GM12864 (cell line): ENCODE measurements at regions not wholly inside any gene's neighbourhood (a gene's known extent, or its start where the extent isn't known, plus 50 kb on each side); places are given as distances from the start of the nearest gene placed in this dataset.

Experiments
- DNase-seq: peaks from one replicate; pipeline ENCODE4 v3.0.0-alpha.2; 2011; ENCODE audit warnings: low read depth
- H3K4me3 ChIP-seq: 2 replicates; pipeline ENCODE4 v1.5.1; 2011; ENCODE audit warnings: mild to moderate bottlenecking, low read depth, low read length, control low read depth
- TF ChIP-seq, protein P1 (sequence below): IDR thresholded peaks from 2 replicates; pipeline ENCODE4 v1.5.1; 2011; ENCODE audit warnings: low read depth, mild to moderate bottlenecking, moderate library complexity, low read length, control low read depth, inconsistent platforms; ENCODE audit errors: missing control alignments

DNA sequence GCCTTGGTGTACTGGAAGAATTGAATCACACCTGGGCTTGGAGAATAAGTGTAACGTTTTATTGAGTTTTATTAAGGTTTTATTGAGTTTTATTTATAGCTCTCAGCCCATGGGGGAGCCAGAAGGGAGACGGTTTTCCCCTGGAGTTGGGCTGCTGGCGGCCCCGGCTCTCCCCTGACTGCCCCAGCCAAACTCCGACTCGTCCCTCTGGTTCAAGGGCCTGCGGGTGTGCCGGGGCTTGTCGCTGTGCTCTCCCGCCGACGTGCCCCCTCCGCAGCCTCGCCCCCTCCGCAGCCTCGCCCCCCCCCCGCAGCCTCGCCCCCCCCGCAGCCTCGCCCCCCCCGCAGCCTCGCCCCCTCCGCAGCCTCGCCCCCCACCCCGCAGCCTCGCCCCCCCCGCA, 326.1 kb upstream of the RTL1 start:
- no peak overlapping the region for H3K4me3 ChIP-seq
- TF ChIP-seq, protein P1, sequence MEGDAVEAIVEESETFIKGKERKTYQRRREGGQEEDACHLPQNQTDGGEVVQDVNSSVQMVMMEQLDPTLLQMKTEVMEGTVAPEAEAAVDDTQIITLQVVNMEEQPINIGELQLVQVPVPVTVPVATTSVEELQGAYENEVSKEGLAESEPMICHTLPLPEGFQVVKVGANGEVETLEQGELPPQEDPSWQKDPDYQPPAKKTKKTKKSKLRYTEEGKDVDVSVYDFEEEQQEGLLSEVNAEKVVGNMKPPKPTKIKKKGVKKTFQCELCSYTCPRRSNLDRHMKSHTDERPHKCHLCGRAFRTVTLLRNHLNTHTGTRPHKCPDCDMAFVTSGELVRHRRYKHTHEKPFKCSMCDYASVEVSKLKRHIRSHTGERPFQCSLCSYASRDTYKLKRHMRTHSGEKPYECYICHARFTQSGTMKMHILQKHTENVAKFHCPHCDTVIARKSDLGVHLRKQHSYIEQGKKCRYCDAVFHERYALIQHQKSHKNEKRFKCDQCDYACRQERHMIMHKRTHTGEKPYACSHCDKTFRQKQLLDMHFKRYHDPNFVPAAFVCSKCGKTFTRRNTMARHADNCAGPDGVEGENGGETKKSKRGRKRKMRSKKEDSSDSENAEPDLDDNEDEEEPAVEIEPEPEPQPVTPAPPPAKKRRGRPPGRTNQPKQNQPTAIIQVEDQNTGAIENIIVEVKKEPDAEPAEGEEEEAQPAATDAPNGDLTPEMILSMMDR: no peak
- DNase-seq: no peak

DNA sequence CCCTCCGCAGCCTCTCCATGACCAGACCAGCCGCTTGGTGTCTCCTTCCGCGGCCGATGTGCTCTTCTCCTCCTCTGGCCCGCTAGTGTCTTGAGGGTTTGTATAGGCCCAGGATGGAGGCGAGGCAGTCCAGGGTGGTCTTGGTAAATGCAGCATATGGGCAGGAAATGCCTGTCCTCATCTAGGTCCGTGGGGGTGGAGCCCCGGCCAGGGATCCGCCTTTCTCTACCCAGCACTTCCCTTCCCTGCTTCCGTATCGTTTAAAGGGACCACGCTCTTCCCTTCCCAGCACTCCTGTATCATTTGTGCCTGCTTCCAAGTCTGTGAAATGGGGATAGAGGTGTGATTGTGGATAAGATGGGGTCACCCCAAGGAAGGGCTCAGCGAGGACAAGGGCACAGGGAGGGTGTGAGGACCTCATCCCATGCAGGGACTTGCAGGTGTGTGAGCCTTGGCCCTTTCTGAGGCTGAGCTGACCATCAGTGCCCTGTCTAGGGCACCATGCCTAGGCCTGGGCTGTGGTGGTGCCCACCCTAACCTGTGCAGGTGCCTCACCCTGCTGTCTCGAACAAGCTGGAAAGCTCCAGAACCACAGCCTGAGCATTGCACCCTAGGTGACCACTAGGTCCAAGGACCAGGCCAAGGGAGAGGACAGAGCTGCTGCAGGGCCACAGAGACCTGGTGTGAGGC, 326.8 kb upstream of the RTL1 start:
- TF ChIP-seq, protein P1: no peak
- DNase-seq: no peak
- no peak overlapping the region for H3K4me3 ChIP-seq

GRCh38 chr14:101230851-101231550, 327.5 kb upstream of the RTL1 start:
- no peak overlapping the region for H3K4me3 ChIP-seq
- DNase-seq: no peak
- TF ChIP-seq, protein P1: no peak

GRCh38 chr14:101231828-101232227, 328.3 kb upstream of the RTL1 start:
- DNase-seq: no peak
- TF ChIP-seq, protein P1: no peak
- H3K4me3 ChIP-seq: no peak overlapping the region

DNA sequence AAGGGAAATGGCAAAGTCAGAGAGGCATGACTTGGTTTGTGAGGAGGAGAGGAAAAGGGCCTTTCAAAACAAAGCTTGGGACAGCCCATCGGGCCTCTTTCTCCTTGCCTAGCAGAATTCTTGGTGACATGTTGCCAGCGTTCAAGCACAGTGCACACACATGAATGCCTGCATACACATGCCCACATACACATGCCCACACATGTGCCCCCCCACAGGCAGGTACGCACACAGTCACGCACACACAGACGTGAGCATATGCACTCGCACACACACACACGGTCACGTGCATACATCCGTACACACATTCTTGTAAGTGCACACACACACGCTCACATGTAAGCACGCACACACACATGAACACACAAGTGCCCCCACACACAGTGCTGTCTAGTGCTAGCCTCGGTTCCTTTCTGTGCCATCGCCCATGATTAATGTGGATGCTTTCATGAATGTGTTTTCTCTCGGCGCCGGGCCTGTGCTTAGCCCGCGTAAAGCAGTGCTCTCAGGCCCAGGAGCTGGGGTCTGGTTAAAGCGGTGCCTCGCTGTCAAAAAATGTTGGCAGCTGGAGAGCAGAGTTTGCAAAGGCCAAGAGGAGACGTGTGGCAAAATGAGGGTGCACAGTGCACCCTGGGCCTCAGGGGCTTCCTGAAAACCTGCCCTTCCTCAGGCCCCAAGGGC, 328.8 kb upstream of the DIO3 start:
- DNase-seq: no peak
- TF ChIP-seq, protein P1: no peak

DNA sequence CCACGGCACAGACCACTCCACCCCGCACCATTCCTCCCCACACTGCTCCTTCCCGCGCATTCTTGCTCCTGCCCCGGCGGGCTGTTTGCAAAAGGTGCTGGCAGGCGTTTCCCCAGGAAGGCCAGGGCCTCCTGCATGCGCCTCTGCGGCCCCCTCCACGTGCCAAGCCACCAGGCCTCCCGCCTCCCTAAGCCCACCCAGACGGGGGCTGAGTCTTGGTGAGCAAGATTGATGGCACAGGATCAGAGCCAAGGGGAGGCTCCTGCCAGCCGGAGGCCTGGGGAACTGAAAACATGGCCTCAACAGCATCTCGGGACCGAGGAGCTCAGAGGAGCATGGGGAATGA, 328.3 kb upstream of the DIO3 start:
- H3K4me3 ChIP-seq: no peak overlapping the region
- TF ChIP-seq, protein P1: no peak
- DNase-seq: no peak

More for the DNA sequence above, 328.8 kb upstream of the DIO3 start:
- H3K4me3 ChIP-seq: no peak overlapping the region

DNA sequence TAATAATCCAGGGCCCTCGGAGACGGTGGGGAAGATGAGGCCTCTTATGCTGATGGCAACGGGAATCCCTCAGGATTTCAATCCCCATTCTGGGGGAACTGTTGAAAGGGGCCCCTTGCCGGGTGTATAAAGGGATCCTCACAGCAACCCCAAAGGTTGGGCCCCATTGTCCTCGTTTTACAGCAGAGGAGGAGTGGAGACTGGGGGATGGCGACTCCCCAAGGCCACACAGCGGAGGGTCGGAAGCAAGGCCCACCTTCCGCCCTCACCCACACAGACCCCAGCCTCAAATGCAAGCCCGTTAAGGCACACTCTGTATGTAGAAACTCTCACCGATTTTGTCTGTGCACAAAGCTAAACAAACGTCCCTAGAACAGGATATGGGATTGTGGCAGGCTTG, 327.9 kb upstream of the DIO3 start:
- TF ChIP-seq, protein P1: no peak
- H3K4me3 ChIP-seq: no peak overlapping the region
- DNase-seq: no peak
